Mucosa of rectum (tissue), 2 donors: ENCODE measurements at regions not wholly inside any gene's neighbourhood (a gene's known extent, or its start where the extent isn't known, plus 50 kb on each side); places are given as distances from the start of the nearest gene placed in this dataset.
A peak's percentile ranks its signal among the peaks of the same experiment; 100 is the strongest.

Experiments
- H3K27ac ChIP-seq, 2 donors: one replicate each; pipeline ENCODE4 v1.7.0; 2013; ENCODE audit warnings: inconsistent platforms in 2 of 2, low read depth in 2 of 2, low read length in 2 of 2
- H3K27me3 ChIP-seq, 2 donors: one replicate each; pipeline ENCODE4 v1.7.0; 2013; ENCODE audit warnings: low read length in 2 of 2; ENCODE audit not compliant: control insufficient read depth in 2 of 2, insufficient read depth in 2 of 2
- H3K36me3 ChIP-seq, 2 donors: one replicate each; pipeline ENCODE4 v1.7.0; 2013; ENCODE audit warnings: low read length in 2 of 2; ENCODE audit not compliant: control insufficient read depth in 2 of 2, insufficient read depth in 2 of 2
- H3K4me1 ChIP-seq, 2 donors: one replicate each; pipeline ENCODE4 v1.7.0; 2013; ENCODE audit warnings: low read length in 2 of 2, mild to moderate bottlenecking in 1 of 2; ENCODE audit not compliant: control insufficient read depth in 2 of 2, insufficient read depth in 2 of 2
- H3K4me3 ChIP-seq, 2 donors: one replicate each; pipeline ENCODE4 v1.7.0; 2013; ENCODE audit warnings: low read length in 2 of 2
- H3K9ac ChIP-seq, 2 donors: one replicate each; pipeline ENCODE4 v1.7.0; 2013; ENCODE audit warnings: low read length in 2 of 2, low read depth in 1 of 2, mild to moderate bottlenecking in 1 of 2
- H3K9me3 ChIP-seq, 2 donors: one replicate each; pipeline ENCODE4 v1.7.0; 2013; ENCODE audit warnings: low read length in 2 of 2; ENCODE audit not compliant: control insufficient read depth in 2 of 2
- donor health status: healthy.
- donor health status: Normal muscosa, but diverticular disease.

DNA sequence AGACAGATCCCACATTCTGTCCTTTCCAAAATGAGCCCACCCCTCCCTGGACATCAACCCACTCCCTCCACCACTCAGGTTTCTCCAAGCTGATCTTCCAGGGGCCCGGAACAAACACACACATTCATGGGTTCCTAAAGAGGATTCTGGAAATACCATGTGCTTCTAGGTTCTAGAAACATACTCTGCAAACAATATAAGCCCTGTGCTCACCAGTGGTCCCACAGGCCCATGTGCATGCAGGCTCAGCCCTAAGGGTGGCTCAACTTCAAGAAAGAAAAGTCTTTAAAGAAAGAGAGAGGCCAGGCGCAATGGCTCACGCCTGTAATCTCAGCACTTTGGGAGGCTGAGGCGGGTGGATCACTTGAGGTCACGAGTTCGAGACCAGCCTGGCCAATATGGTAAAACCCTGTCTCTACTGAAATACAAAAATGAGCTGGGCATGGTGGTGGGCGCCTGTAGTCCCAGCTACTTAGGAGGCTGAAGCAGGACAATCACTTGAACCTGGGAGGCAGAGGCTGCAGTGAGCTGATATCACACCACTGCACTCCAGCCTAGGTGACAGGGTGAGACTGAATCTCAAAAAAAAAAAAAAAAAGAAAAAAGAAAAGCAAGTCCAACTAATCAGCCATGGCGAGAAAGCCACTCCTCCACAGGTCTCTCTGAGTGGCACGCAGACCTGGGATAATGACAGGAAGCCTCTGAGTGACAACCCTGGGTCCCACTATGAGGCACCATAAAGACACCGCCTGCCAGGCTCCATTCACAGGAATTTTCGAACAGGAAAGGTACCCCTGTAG is 59.5 kb upstream of the PNMA1 start:
- H3K27ac ChIP-seq: peak overlapping the region in 1 of 2 donors; percentile 16
- H3K9ac ChIP-seq: no peak overlapping the region
- H3K4me1 ChIP-seq: peaks cover 51 to 54% of the 10 kb centered on the region in 2 donors

DNA sequence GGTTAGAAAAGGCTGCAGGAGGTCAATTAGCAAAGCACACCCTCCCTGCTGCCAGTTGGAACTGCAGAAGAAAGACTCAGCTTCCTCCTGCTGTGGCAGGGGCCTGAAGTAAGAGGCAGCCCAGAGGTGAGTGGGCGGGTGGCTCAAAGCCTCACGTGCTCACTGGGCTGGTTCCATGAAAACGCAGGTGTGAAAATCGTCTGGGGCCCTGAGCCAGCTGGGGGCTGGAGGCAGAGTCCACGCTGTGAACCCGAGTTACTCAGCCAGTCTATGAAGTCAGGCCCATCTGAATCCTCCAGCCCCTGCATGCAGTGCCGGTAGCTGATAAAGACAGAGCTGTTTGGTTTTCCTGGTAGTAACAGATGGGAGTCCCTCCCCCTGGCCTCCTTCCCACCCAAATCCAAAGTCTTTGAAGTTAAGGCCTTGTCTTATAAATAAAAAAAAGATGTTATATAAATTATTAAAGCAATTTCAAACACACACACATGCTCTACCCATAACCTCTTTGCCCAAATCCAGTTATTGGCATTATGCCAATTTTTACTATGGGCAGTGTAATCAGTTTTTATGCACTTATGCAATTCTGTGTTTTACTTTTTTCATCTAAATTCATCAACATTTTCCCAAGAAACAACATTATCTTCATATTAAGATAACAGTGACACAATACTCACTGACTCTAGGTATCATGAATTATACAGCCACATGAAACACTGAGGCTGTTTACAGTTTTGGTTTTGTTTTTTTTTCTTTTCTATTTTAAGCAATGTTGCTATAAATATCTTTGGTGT is 57.9 kb upstream of the PNMA1 start:
- Histone ChIP-seq H3K9ac (peak overlapping the region; percentile 63 to 64), H3K4me3 (peak overlapping the region in 1 of 2 donors; percentile 50), H3K4me1 (peaks cover 51 to 56% of the 10 kb centered on the region in 2 donors), H3K36me3 (no peaks in the 10 kb centered on the region), H3K27ac (peak overlapping the region; percentile 79 to 88), H3K9me3 (no peaks in the 10 kb centered on the region), H3K27me3 (no peaks in the 10 kb centered on the region)

More for the DNA sequence above, 59.5 kb upstream of the PNMA1 start:
- H3K4me3 ChIP-seq: no peak overlapping the region
- H3K27me3 ChIP-seq: no peaks in the 10 kb centered on the region
- no peaks in the 10 kb centered on the region for H3K9me3 ChIP-seq
- H3K36me3 ChIP-seq: no peaks in the 10 kb centered on the region

- Histone ChIP-seq H3K36me3 (no peaks in the 10 kb centered on the region), H3K9me3 (no peaks in the 10 kb centered on the region), H3K4me3 (peak overlapping the region in 1 of 2 donors; percentile 50), H3K9ac (peak overlapping the region; percentile 63 to 64), H3K27me3 (no peaks in the 10 kb centered on the region), H3K27ac (peak overlapping the region; percentile 79 to 88), H3K4me1 (peaks cover 52 to 54% of the 10 kb centered on the region in 2 donors)
These were observed 57.0 kb upstream of the PNMA1 start for GRCh38 chr14:73770977-73771847.

DNA sequence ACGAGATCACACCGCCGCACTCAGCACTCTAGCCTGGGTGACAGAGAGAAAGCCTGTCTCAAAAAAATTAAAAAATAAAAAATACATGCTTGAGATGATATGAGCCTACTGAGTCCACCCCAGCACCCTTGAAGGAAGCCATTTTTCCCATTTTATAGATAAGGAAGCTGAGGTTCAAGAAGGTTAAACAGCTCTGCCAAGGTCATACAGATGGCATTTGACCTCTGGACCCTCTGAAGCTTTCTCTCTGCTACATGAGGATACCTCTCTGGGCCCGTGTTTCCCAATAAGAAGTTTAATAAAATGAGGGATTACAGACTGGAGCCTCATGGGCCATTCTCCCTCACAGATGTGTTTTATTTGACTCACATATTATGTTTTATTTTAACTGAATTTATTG is 53.9 kb upstream of the PNMA1 start:
- Histone ChIP-seq H3K27ac (no peak overlapping the region), H3K4me3 (no peak overlapping the region), H3K9ac (no peak overlapping the region), H3K36me3 (no peaks in the 10 kb centered on the region), H3K27me3 (no peaks in the 10 kb centered on the region), H3K9me3 (no peaks in the 10 kb centered on the region), H3K4me1 (peaks cover 55 to 61% of the 10 kb centered on the region in 2 donors)

GRCh38 chr14:73764406-73765280 is 50.5 kb upstream of the PNMA1 start:
- peak overlapping the region; percentile 20 to 60 for H3K9ac ChIP-seq

More at GRCh38 chr14:73764406-73765280, 50.5 kb upstream of the PNMA1 start:
- Histone ChIP-seq H3K9me3 (no peaks in the 10 kb centered on the region), H3K4me1 (peaks cover 61 to 66% of the 10 kb centered on the region in 2 donors), H3K36me3 (no peaks in the 10 kb centered on the region), H3K27ac (peak overlapping the region; percentile 83 to 96), H3K27me3 (no peaks in the 10 kb centered on the region), H3K4me3 (peak overlapping the region in 1 of 2 donors; percentile 31)
